Stimulated activated CD4-positive, alpha-beta T cell treated with anti-CD3 and anti-CD28 coated beads, TNF-alpha, amount 100 ng/mL, for 24 hours (primary cell): ENCODE measurements at regions not wholly inside any gene's neighbourhood (a gene's known extent, or its start where the extent isn't known, plus 50 kb on each side); places are given as distances from the start of the nearest gene placed in this dataset.

Source experiments
- DNase-seq, 3 experiments: peaks; one replicate each; pipeline ENCODE4 v3.0.0-alpha.2; 2020; ENCODE audit warnings: low read depth in 3 of 3

DNA sequence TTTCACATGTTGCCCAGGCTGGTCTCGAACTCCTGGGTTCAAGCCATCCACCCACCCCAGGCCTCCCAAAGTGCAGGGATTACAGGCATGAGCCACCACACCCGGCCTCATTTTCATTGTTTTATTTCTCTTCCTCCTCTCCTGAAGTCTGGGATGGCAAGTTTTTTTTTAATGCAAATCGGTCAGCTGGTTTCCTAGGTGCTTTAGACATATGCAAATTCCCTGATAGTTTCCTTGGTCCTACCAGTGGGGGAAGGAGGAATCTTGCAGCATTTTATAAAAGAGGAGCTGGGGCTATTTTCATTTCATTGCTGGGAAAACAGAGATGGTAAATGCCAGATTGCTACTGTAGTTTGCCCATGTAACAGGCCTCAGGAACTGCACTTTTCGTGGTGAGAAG is 179.4 kb downstream of the ACTL7B start:
- DNase-seq = no peak

- no peak for DNase-seq
Observed at GRCh38 chr9:108675708-108676107, 180.1 kb downstream of the ACTL7B start.

GRCh38 chr9:108674766-108675530 is 180.8 kb downstream of the ACTL7B start:
- DNase-seq = no peak

GRCh38 chr9:108673386-108673785 is 182.4 kb downstream of the ACTL7B start:
- DNase-seq = no peak

DNA sequence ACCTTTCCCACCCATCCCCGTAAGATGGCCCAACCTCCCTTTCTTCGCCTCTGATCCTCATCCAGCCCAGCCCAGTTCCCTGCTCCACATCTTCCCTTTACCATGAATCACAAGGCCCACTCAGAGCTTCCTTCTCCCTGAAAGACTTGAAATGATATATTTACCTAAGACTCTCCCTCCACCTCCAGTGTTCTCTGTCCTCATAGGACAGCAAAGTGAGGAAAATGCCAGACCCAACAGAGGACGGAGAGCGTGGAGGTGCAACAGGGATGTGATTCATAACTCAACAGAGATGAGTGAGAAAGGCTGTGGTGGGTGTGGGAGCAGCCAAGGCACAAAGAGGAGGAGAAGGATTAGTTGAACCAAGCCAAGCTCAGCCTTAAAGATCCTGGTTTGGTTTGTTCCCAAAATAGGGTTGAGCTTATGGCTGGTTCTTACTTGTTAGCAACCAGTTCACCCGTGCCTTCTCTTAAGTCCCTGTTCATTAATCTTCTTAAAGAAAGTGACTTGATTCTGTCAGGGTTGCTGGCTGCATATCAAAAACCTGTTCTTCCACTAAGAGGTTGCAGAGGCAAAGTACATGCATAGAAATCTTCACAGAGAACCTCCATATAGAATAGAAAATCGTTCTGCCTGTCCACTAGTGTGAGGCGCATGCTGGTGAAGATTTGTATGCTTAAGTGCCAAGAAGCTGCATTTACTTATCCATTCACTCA is 183.2 kb downstream of the ACTL7B start:
- DNase-seq = no peak

DNA sequence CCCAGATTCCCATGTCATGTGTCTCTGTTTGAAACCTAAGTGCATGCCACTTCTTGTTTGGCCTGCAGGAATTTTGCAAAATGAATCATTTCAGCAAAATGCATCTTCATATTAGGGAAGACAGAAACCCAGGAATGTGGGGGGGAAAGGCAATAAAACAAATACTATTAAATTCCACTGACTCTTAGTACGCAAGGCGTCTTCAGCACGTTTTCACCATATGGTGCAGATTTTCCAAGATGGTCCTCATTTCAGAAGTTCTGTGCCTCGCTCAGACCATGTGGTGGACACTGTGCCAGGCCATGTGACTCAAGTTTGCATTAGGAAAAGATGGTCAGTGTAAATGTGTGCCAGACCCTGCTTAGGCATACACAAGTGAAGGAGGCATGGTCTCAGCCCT is 184.0 kb downstream of the ACTL7B start:
- DNase-seq = no peak

DNA sequence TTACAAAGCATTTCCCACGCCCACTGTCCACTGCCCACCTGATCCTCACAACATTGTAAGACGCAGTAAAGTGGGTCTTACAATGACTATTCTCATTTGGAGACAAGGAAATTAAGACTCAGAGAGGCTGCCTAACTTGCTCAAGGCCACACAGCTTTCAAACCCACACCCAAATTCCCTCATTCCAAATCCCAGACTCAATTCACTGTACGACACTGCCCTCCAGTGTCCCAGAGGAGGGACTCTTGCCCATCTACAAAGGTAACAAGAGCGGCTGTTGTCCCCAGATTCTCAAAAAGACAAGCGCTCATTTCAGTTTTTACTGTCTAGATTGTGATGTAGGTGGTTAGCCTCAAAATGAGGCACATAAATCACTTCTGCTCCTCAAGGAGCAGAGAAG is 184.6 kb downstream of the ACTL7B start:
- no peak for DNase-seq

DNA sequence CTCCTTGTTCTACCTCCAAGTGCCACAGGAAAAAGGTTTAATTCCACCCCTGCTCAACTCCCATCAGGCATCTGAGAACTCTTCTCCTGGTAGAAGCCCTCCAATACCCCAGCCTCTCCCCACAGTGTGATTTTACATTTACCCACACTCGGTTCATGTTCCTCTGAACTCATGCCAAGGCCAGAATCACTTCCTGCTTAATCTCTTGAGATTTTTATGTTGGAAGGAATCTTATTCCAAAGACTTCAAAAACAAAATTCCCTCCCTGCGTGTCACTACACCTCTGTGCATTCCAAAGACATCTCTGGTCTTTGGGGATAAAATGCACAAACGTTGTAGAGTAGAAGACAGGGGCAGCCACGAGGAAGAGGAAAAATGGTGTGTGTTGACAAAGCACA is 186.8 kb downstream of the ACTL7B start:
- DNase-seq = no peak

- no peak for DNase-seq
Observed at GRCh38 chr9:108668191-108668937, 187.4 kb downstream of the ACTL7B start.

DNA sequence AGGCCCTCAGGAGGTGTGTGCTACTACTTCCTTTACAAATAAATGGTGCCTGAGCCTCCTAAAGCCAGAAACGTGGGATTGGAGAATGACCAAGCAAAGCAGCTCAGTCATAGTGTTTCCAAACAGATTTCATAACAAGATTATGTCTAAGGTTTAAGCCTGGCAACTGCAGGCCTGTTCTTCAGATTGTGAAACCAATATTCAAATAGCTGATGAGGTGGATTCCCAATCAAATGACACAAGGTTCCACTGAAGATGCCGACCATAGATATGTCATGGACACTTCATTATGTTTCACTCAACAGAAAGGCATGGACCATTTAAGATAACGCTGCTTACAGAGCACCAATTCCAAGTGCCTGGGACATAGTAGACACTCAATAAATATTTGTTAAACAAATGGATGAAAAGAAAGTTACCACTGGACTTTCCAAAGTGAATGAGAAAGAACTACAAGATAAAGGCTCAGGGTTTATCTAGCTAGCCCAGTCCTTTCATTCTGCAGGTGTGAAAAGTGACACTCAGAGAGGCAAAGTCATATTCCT is 189.5 kb downstream of the ACTL7B start:
- no peak for DNase-seq

DNA sequence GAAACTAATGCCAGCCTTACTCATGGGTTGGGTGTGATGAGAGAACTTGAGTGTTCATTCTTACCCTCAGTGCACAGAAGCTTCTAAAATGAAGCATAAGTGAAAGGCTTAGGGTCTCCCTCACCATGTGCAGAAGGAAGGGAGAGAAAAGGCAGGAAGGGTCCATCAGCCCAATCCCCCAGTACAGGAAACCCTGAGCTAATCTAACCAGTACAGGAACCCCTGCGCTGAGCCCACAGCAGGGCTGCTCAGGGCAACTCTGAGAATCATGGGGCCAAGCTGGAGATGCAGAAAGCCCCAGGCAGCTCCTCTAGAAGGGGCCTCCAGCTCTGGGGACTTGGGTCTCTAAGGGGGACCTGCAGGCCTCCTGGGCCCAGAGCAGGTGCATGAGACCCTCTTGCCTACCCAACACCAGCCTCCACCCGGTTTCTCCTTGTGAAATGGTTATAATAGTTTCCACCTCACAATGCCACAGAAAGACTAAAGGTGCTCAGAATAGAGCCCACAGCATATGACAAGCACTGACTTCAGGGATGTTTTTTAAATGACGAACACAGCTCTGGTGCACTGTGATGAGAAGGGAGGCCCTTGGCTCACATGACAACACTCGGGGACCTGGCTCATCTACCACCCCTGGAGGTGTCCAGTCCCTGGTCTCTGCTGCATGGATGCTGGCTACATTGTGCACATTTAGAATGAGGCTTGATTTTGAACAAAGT is 190.1 kb downstream of the ACTL7B start:
- DNase-seq = no peak

DNA sequence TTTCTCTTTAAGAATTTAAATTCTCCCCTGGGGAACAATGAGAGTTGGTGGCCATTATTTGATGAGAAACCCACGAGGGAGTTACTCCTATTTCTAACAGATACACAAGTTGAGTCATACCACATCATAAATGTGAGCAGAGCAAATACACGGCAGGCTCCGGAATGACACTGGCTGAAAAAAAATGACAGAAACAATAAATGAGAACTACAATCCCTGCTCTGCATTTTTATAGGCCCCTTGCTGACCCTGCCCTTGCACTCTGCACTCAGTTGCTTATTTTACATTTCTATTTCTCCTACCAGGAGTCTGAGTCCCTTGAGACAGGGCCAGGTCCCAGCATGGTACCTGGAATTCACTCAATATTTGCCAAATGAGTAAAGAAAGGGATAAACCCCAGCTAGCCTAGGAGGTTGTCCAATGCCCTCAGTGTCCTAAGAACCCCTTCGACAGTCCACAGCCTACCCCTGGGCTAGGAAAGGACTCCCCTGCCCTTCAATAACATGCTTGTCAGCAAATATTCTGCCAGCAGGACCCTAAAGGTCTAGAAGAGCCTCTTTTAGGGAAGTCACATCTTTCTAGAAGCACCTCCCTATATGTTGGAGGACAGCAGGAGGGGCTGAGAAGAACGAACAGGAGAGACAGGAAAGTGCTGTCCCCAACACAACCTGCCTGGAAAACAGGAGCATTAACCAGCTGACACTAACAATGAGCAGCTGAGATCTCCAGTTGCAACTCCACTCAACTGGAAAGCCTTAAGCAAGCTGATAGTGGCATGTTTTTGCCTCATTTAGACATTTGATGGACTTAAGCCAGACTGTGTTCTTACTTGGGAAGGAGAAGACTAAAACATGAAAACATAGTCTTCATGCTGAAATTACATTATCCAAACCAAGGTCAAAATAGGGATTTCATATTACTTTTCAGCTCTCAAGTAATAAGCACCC is 191.2 kb downstream of the ACTL7B start:
- no peak for DNase-seq

DNA sequence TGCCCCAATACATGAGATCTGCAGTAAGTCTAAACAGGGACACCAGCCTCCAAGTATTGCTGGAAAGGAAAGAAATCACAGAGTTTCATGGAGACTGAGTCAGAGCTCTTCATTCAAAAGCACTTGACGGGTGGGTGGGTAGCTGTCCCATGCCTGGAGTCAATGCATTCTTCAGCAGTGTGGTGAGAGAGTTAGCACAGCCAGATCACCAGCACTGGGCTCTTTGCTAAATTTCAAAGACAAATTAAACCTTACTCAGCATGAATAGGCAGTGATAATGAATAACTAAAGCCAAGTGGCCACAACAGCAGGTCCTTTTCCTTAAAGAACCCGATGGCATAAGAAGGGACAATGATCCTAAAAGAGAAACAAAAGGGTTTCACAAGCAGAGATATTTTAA is 192.4 kb downstream of the ACTL7B start:
- no peak for DNase-seq

DNA sequence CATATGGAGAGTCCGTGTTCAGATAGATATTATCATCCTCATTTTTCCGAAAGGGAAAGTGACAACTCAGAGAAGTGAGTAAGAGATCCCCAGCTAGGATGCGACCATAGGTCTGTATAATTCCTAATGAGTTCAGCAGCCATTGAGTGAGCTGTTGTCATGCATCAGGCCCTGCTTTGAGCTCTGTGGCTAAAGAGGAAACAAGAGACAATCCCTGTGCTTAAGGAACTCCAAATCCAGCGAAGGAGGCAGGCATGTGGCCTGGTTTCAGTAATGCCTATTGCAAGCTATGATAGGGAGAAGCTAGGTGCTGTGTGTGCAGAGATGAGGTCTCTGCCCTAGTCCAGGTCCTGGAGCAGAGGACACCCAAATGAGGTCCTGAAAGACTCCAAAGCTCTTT is 192.8 kb downstream of the ACTL7B start:
- DNase-seq = no peak

GRCh38 chr9:108662091-108662875 is 193.5 kb downstream of the ACTL7B start:
- DNase-seq = no peak

DNA sequence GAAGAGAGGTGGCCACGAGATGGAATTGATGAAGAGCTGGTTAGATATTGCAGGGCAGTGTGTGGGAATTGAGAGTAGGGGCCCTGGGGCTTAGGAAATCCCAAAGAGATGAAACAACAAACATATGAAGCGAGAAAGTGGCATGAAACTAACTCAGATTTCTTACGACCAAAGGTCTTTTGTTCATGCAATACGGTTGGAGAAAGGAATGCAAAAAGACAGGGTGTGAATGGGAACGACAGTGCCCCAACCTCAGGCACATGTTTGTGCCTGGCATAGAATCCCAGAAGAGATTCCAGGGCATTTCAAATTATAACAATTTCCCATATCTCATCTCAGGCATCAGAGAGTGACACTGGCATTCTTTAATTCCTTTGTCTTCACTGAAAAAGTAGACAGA is 199.2 kb downstream of the ACTL7B start:
- no peak for DNase-seq

- DNase-seq = no peak
Observed at GRCh38 chr9:108655818-108656217, 200.0 kb downstream of the ACTL7B start.

DNA sequence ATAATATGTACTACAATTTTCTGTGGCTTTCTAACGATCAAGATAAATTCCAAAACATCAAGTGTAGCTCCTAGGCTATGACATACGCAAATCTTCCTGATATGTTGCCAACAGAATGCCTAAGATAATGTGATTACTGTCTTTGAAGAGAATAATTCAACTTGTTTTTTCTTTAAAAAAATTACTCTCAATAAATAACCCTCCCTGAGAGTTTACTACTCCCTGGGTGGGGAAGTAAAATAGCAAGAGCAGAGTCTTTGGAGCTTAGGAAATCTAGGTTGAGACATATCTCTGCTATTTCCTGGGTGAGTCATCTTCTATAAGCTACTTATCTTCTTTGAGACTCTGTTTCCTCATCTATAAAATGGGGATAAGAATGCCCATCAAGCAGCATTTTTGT is 201.2 kb downstream of the ACTL7B start:
- DNase-seq = no peak

GRCh38 chr9:108652851-108653250 is 202.9 kb downstream of the ACTL7B start:
- no peak for DNase-seq

GRCh38 chr9:108650826-108651225 is 205.0 kb downstream of the ACTL7B start:
- no peak for DNase-seq
